ENCODE measurements at regions not wholly inside any gene's neighbourhood (a gene's known extent, or its start where the extent isn't known, plus 50 kb on each side); places are given as distances from the start of the nearest gene placed in this dataset.

- peaks cover 10% of the 10 kb centered on the region for H3K27me3 Mint-ChIP-seq
- H3K4me3 Mint-ChIP-seq, result no peak overlapping the region
- no peaks in the 10 kb centered on the region for H3K79me2 ChIP-seq (ENCODE audit: control insufficient read depth, insufficient read depth, low read length)
- no peak overlapping the region for H3K9ac ChIP-seq (ENCODE audit: low read length)
- intact Hi-C loops (cut with micrococcal nuclease), result no loop called here
- no peak overlapping the region for H3K27ac Mint-ChIP-seq
- no peak overlapping the region for H2AFZ ChIP-seq (ENCODE audit: insufficient read depth, low read depth, low read length, poor library complexity, severe bottlenecking)
- ChIA-PET POLR2A (no interaction called here), CTCF (no interaction called here)
- no peaks in the 10 kb centered on the region for H3K36me3 ChIP-seq (replicated peaks in 1 of 2; ENCODE audit: control extremely low read depth in 1 of 2, control insufficient read depth in 1 of 2, extremely low read depth in 1 of 2, insufficient read depth in 2 of 2, low read length in 1 of 2)
- no peak overlapping the region for H3K27ac ChIP-seq (ENCODE audit: low read length in 2 of 2)
- DNase-seq, result no peak
- ATAC-seq (ENCODE audit: low read depth), result no peak
- H3K27me3 ChIP-seq (replicated peaks in 1 of 4; ENCODE audit: control extremely low read depth in 1 of 4, control insufficient read depth in 3 of 4, insufficient read depth in 4 of 4, low read length in 3 of 4), result no peaks in the 10 kb centered on the region
- TF ChIP-seq CTCF (IDR thresholded peaks at IDR 0.05) (no peak), EZH2 (IDR thresholded peaks at IDR 0.05; ENCODE audit: borderline replicate concordance, insufficient read depth, low read depth, low read length, poor library complexity, severe bottlenecking) (no peak)
- no peaks in the 10 kb centered on the region for H3K4me1 Mint-ChIP-seq
- 87% methylated on average over 4 of the region's 4 CpGs for WGBS (ENCODE audit: insufficient coverage)
- no peaks in the 10 kb centered on the region for H3K9me3 ChIP-seq (ENCODE audit: control extremely low read depth in 1 of 3, control insufficient read depth in 2 of 3, insufficient read depth in 1 of 3, low read length in 2 of 3)
- no peaks in the 10 kb centered on the region for H3K4me1 ChIP-seq (ENCODE audit: control insufficient read depth in 2 of 2, insufficient read depth in 2 of 2, low read length in 2 of 2)
- no peaks in the 10 kb centered on the region for H4K20me1 ChIP-seq (ENCODE audit: control insufficient read depth, insufficient read depth, low read length, poor library complexity, severe bottlenecking)
- no peak overlapping the region for H3K4me3 ChIP-seq (ENCODE audit: control extremely low read depth in 1 of 5, extremely low read depth in 1 of 5, insufficient read depth in 1 of 5, low read depth in 2 of 5, low read length in 4 of 5)
- H3K4me2 ChIP-seq (replicated peaks; ENCODE audit: low read depth, low read length, poor library complexity, severe bottlenecking), result no peak overlapping the region
- no peaks in the 10 kb centered on the region for H3K9me3 Mint-ChIP-seq (ENCODE audit: insufficient read depth)
These were observed 233.7 kb downstream of the LOXHD1 start for GRCh38 chr18:46423226-46423805.

- Histone ChIP-seq H3K9ac (ENCODE audit: low read length) (no peak overlapping the region), H3K4me1 (ENCODE audit: control insufficient read depth in 2 of 2, insufficient read depth in 2 of 2, low read length in 2 of 2) (no peaks in the 10 kb centered on the region), H2AFZ (ENCODE audit: insufficient read depth, low read depth, low read length, poor library complexity, severe bottlenecking) (no peak overlapping the region), H3K27ac (ENCODE audit: low read length in 2 of 2) (no peak overlapping the region), H3K9me3 (ENCODE audit: control extremely low read depth in 1 of 3, control insufficient read depth in 2 of 3, insufficient read depth in 1 of 3, low read length in 2 of 3) (no peaks in the 10 kb centered on the region), H3K4me3 (ENCODE audit: control extremely low read depth in 1 of 5, extremely low read depth in 1 of 5, insufficient read depth in 1 of 5, low read depth in 2 of 5, low read length in 4 of 5) (no peak overlapping the region), H3K36me3 (replicated peaks in 1 of 2; ENCODE audit: control extremely low read depth in 1 of 2, control insufficient read depth in 1 of 2, extremely low read depth in 1 of 2, insufficient read depth in 2 of 2, low read length in 1 of 2) (no peaks in the 10 kb centered on the region), H3K79me2 (ENCODE audit: control insufficient read depth, insufficient read depth, low read length) (no peaks in the 10 kb centered on the region), H3K4me2 (replicated peaks; ENCODE audit: low read depth, low read length, poor library complexity, severe bottlenecking) (no peak overlapping the region), H3K27me3 (replicated peaks in 1 of 4; ENCODE audit: control extremely low read depth in 1 of 4, control insufficient read depth in 3 of 4, insufficient read depth in 4 of 4, low read length in 3 of 4) (no peaks in the 10 kb centered on the region), H4K20me1 (ENCODE audit: control insufficient read depth, insufficient read depth, low read length, poor library complexity, severe bottlenecking) (no peaks in the 10 kb centered on the region)
- ATAC-seq (ENCODE audit: low read depth) (no peak), DNase-seq (no peak)
- WGBS (ENCODE audit: insufficient coverage), result 87% methylated on average over 7 of the region's 8 CpGs
- ChIA-PET CTCF (no interaction called here), POLR2A (no interaction called here)
- no peak overlapping the region for H3K27ac Mint-ChIP-seq
- no peak for TF ChIP-seq EZH2 (IDR thresholded peaks at IDR 0.05; ENCODE audit: borderline replicate concordance, insufficient read depth, low read depth, low read length, poor library complexity, severe bottlenecking)
- peaks cover 10% of the 10 kb centered on the region for H3K27me3 Mint-ChIP-seq
- H3K4me3 Mint-ChIP-seq, result no peak overlapping the region
- H3K9me3 Mint-ChIP-seq (ENCODE audit: insufficient read depth), result no peaks in the 10 kb centered on the region
- H3K4me1 Mint-ChIP-seq, result no peaks in the 10 kb centered on the region
- intact Hi-C loops (cut with micrococcal nuclease), result no loop called here
These were observed 232.1 kb downstream of the LOXHD1 start for GRCh38 chr18:46424898-46425297.

Data from B cell (primary cell).